ENCODE measurements at regions not wholly inside any gene's neighbourhood (a gene's known extent, or its start where the extent isn't known, plus 50 kb on each side); places are given as distances from the start of the nearest gene placed in this dataset.
A peak's percentile ranks its signal among the peaks of the same experiment; 100 is the strongest.

- intact Hi-C loops (cut with DNase I) = no loop called here
Measured at GRCh38 chr20:24106150-24106800, 117.7 kb upstream of the GGTLC1 start.

DNA sequence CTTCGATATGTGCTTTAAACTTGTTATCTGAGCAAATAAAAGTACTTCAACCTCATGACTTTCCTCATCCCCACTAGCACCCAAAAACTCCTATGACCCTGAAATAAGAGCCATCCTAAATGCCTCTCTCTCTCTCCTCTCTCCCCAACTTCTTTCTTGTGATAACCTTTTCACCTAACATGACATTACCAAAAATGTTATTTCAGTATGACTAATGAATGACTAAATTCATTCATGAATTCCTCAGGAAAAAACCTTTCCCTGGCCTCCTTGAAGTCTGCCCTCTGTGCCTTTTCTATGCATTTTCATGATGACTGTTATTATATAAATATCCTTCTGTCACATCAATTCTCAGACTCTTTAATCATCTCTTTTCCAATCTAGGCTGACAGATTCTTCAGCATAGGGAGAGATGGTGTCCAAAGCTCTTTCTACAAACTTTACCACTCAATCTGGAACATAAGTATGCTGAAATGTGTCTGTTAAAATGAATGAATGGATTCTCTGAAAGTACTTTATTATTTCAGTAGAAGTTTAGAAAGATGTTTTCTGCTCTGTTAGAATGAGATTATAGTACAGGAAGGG, 114.3 kb upstream of the GGTLC1 start:
- H3K27ac ChIP-seq = no peak overlapping the region
- no peak overlapping the region for H3K4me3 ChIP-seq (replicated peaks in 1 of 3)
- intact Hi-C loops (cut with DNase I) = loop anchor here (5.0 kb wide), 1 partner anchor 161 kb away; no protein-coding TSS in a partner anchor
- WGBS, 2 donors = 72 to 85% methylated on average over 1 of the region's 1 CpG
- no peaks in the 10 kb centered on the region for H3K36me3 ChIP-seq
- DNase-seq = no peak
- no peaks in the 10 kb centered on the region for H3K9me3 ChIP-seq
- H3K27me3 ChIP-seq = no peaks in the 10 kb centered on the region
- H3K4me1 ChIP-seq = peaks cover 8 to 15% of the 10 kb centered on the region in 2 donors
- TF ChIP-seq POLR2A (IDR thresholded peaks at IDR 0.05) = no peak
- TF ChIP-seq, protein P1, sequence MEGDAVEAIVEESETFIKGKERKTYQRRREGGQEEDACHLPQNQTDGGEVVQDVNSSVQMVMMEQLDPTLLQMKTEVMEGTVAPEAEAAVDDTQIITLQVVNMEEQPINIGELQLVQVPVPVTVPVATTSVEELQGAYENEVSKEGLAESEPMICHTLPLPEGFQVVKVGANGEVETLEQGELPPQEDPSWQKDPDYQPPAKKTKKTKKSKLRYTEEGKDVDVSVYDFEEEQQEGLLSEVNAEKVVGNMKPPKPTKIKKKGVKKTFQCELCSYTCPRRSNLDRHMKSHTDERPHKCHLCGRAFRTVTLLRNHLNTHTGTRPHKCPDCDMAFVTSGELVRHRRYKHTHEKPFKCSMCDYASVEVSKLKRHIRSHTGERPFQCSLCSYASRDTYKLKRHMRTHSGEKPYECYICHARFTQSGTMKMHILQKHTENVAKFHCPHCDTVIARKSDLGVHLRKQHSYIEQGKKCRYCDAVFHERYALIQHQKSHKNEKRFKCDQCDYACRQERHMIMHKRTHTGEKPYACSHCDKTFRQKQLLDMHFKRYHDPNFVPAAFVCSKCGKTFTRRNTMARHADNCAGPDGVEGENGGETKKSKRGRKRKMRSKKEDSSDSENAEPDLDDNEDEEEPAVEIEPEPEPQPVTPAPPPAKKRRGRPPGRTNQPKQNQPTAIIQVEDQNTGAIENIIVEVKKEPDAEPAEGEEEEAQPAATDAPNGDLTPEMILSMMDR (IDR thresholded peaks at IDR 0.05) = no peak

More at GRCh38 chr20:24106150-24106800, 117.7 kb upstream of the GGTLC1 start:
- DNase-seq = no peak
- Histone ChIP-seq H3K9me3 (no peaks in the 10 kb centered on the region), H3K4me3 (replicated peaks in 1 of 3) (no peak overlapping the region), H3K4me1 (no peaks in the 10 kb centered on the region), H3K27ac (no peak overlapping the region), H3K36me3 (no peaks in the 10 kb centered on the region), H3K27me3 (no peaks in the 10 kb centered on the region)
- 85 to 86% methylated on average over 4 of the region's 4 CpGs for WGBS, 2 donors
- TF ChIP-seq, protein P1 (IDR thresholded peaks at IDR 0.05) = no peak
- no peak for TF ChIP-seq POLR2A (IDR thresholded peaks at IDR 0.05)

DNA sequence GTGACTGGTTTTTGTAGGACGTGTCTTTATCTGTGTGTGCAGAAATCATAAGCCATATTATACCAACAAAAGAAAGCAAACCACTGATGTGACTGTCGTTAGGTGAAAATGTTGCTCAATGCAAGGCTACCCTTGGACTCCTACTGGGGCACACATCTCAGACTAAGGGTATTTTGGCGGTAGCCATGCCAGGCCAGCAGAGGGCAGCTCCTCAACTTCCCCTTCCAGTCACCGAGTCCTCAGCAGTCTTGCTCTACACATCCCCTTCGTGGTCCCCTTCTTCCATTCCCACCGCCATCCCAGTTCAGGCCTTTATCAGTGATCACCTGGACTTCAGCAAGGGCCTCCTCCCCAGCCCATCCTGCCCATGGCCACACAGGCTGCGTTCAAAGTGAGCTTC, 113.7 kb upstream of the GGTLC1 start:
- Histone ChIP-seq H3K27ac (no peak overlapping the region), H3K4me3 (replicated peaks in 1 of 3) (no peak overlapping the region), H3K27me3 (no peaks in the 10 kb centered on the region), H3K36me3 (no peaks in the 10 kb centered on the region), H3K4me1 (peaks cover 12 to 21% of the 10 kb centered on the region in 2 donors), H3K9me3 (no peaks in the 10 kb centered on the region)
- intact Hi-C loops (cut with DNase I) = loop anchor here (5.0 kb wide), 1 partner anchor 160 kb away; no protein-coding TSS in a partner anchor
- DNase-seq = no peak
- WGBS, 2 donors = 55 to 56% methylated on average over 7 of the region's 7 CpGs
- TF ChIP-seq, protein P1 (IDR thresholded peaks at IDR 0.05) = peak in 1 of 6 experiments; percentile 23
- TF ChIP-seq POLR2A (IDR thresholded peaks at IDR 0.05) = no peak

DNA sequence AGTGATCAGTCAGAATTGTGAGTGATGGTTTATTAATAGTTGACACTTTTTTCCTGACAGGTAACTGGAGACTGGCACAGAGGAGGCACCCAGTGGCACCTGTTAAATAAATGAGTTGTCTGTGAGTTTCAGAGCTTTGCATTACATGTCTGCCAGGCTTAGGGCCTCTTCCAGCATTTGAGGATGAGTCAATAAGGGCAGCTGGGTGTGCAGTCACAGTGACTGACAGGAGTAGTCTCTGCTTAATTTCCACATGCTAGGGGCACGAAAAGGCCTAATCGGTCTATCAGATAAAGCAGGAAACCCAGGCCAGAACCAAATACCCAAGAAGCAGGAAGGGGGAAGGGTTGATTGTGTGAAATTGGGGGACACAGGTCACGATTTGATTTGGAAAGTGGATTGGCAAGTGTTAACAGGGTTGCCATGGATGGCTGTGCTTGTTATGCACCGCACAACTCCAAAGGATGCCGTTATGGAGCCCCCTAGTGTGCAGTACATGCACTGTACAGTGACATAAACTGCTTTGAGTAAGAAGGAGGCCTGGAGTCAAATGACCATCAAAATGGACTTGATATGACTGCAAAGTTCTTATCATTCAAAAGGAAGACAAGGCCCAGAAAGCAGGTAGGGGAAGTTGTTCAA, 111.9 kb upstream of the GGTLC1 start:
- TF ChIP-seq, protein P1 (IDR thresholded peaks at IDR 0.05) = peak; percentile 54 to 91 (median 82)
- TF ChIP-seq POLR2A (IDR thresholded peaks at IDR 0.05) = no peak
- H3K4me1 ChIP-seq = peaks cover 13 to 21% of the 10 kb centered on the region in 2 donors
- H3K27me3 ChIP-seq = no peaks in the 10 kb centered on the region
- intact Hi-C loops (cut with DNase I) = loop anchor here (5.0 kb wide), 1 partner anchor 158 kb away; no protein-coding TSS in a partner anchor
- DNase-seq = peak; percentile 72 to 77
- no peak overlapping the region for H3K27ac ChIP-seq
- no peaks in the 10 kb centered on the region for H3K36me3 ChIP-seq
- H3K9me3 ChIP-seq = no peaks in the 10 kb centered on the region
- no peak overlapping the region for H3K4me3 ChIP-seq (replicated peaks in 1 of 3)
- 28 to 34% methylated on average over 5 of the region's 5 CpGs for WGBS, 2 donors

DNA sequence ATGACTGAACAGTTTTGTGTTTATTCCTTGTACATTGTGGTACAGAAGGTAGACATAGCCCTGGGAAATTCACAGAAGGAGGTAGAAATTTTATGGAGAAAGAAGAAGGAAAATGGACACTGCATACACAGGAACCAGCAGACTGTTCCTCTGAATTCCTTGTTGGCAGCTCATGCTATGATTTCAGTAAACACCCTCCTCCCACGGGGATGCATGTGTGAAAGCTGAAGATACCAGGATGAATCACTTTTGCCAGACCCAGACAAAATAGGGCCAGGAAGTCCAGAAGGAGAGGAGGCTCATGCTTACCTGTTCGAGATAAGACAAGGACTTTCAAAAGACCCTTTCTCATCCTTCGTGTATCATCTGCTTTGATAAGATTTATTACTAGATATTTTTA, 110.3 kb upstream of the GGTLC1 start:
- H3K27ac ChIP-seq = no peak overlapping the region
- no peaks in the 10 kb centered on the region for H3K9me3 ChIP-seq
- no peak for TF ChIP-seq POLR2A (IDR thresholded peaks at IDR 0.05)
- TF ChIP-seq, protein P1 (IDR thresholded peaks at IDR 0.05) = no peak
- intact Hi-C loops (cut with DNase I) = no loop called here
- 81 to 83% methylated on average over 3 of the region's 3 CpGs for whole genome bisulfite sequencing, 2 donors
- no peaks in the 10 kb centered on the region for H3K36me3 ChIP-seq
- no peaks in the 10 kb centered on the region for H3K27me3 ChIP-seq
- no peak for DNase-seq
- H3K4me3 ChIP-seq (replicated peaks in 1 of 3) = no peak overlapping the region
- peaks cover 13 to 21% of the 10 kb centered on the region in 2 donors for H3K4me1 ChIP-seq

Data from thyroid gland (tissue), 4 donors.